ENCODE measurements at regions not wholly inside any gene's neighbourhood (a gene's known extent, or its start where the extent isn't known, plus 50 kb on each side); places are given as distances from the start of the nearest gene placed in this dataset.

DNA sequence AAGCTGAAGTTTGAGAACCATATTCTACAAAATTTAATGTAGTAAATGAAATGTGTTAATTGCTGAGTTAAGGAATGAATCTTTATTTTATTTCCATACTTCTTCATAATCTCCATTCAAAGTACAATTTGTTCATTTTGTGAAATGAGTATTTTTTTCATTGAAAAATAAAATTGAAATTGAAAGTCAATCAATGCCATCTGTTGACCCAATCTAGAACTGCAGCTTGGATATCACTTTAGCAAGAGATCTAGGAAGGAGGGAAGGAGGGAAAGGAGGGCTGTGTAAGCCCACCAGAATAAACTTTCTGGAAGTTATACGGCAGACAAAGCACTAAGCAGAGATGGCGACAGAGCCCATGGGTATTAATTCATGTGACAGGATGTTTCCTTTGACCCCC lies 128.4 kb downstream of the ZMAT1 start (continued):
- TF ChIP-seq SMC3 (IDR thresholded peaks at IDR 0.05; ENCODE audit: borderline replicate concordance, low read length) = peak; percentile 29; the same call in 1 of the 2 replicates
- no peak for TF ChIP-seq STAT3 (IDR thresholded peaks at IDR 0.05; ENCODE audit: low read depth, low read length)
- TF ChIP-seq ZNF207 (IDR thresholded peaks at IDR 0.05; ENCODE audit: borderline replicate concordance) = no peak
- TF ChIP-seq RB1 (IDR thresholded peaks at IDR 0.05; ENCODE audit: borderline replicate concordance) = no peak
- TF ChIP-seq, protein P1, sequence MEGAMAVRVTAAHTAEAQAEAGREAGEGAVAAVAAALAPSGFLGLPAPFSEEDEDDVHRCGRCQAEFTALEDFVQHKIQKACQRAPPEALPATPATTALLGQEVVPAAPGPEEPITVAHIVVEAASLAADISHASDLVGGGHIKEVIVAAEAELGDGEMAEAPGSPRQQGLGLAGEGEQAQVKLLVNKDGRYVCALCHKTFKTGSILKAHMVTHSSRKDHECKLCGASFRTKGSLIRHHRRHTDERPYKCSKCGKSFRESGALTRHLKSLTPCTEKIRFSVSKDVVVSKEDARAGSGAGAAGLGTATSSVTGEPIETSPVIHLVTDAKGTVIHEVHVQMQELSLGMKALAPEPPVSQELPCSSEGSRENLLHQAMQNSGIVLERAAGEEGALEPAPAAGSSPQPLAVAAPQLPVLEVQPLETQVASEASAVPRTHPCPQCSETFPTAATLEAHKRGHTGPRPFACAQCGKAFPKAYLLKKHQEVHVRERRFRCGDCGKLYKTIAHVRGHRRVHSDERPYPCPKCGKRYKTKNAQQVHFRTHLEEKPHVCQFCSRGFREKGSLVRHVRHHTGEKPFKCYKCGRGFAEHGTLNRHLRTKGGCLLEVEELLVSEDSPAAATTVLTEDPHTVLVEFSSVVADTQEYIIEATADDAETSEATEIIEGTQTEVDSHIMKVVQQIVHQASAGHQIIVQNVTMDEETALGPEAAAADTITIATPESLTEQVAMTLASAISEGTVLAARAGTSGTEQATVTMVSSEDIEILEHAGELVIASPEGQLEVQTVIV (IDR thresholded peaks at IDR 0.05; ENCODE audit: borderline replicate concordance, partially characterized antibody) = no peak
- no peak for TF ChIP-seq BRCA1 (IDR thresholded peaks at IDR 0.05; ENCODE audit: low read depth, low read length)
- TF ChIP-seq, protein P2, sequence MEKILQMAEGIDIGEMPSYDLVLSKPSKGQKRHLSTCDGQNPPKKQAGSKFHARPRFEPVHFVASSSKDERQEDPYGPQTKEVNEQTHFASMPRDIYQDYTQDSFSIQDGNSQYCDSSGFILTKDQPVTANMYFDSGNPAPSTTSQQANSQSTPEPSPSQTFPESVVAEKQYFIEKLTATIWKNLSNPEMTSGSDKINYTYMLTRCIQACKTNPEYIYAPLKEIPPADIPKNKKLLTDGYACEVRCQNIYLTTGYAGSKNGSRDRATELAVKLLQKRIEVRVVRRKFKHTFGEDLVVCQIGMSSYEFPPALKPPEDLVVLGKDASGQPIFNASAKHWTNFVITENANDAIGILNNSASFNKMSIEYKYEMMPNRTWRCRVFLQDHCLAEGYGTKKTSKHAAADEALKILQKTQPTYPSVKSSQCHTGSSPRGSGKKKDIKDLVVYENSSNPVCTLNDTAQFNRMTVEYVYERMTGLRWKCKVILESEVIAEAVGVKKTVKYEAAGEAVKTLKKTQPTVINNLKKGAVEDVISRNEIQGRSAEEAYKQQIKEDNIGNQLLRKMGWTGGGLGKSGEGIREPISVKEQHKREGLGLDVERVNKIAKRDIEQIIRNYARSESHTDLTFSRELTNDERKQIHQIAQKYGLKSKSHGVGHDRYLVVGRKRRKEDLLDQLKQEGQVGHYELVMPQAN (conservative IDR thresholded peaks at IDR 0.05) = no peak
- no peak for TF ChIP-seq BCL11A (IDR thresholded peaks at IDR 0.05; ENCODE audit: low read depth, low read length)
- TF ChIP-seq, protein P3, sequence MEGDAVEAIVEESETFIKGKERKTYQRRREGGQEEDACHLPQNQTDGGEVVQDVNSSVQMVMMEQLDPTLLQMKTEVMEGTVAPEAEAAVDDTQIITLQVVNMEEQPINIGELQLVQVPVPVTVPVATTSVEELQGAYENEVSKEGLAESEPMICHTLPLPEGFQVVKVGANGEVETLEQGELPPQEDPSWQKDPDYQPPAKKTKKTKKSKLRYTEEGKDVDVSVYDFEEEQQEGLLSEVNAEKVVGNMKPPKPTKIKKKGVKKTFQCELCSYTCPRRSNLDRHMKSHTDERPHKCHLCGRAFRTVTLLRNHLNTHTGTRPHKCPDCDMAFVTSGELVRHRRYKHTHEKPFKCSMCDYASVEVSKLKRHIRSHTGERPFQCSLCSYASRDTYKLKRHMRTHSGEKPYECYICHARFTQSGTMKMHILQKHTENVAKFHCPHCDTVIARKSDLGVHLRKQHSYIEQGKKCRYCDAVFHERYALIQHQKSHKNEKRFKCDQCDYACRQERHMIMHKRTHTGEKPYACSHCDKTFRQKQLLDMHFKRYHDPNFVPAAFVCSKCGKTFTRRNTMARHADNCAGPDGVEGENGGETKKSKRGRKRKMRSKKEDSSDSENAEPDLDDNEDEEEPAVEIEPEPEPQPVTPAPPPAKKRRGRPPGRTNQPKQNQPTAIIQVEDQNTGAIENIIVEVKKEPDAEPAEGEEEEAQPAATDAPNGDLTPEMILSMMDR (IDR thresholded peaks at IDR 0.05 in 2 of 3, conservative IDR thresholded peaks at IDR 0.05 in 1 of 3; ENCODE audit: control insufficient read depth in 2 of 3, extremely low read depth in 1 of 3, insufficient read depth in 1 of 3, low read depth in 3 of 3, low read length in 3 of 3) = peak in 2 of 3 experiments; percentile 48 to 52; a peak in 4 of 6 replicates

Data from GM12878 (cell line).